ENCODE measurements at regions not wholly inside any gene's neighbourhood (a gene's known extent, or its start where the extent isn't known, plus 50 kb on each side); places are given as distances from the start of the nearest gene placed in this dataset.

DNA sequence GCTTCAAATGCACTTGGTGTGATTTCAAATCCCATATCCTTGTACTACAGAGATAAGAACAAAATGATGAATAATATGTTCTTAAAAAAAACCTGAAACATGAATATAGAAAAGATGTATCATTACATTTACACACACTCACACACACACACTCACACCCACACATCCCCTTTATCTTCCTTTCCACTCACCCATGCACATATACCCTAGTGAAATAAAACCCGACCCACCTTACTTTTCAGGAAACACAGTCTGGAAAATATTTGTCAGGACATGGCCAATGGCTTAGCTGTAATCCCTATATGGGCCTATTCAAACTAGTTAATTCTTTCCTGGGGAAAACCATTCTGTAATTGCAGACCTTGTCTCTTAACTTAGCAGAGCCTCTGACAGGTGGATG lies 60.8 kb upstream of the EDN1 start:
- no peak for TF ChIP-seq CTCF (IDR thresholded peaks at IDR 0.05; ENCODE audit: insufficient read depth, low read length, missing control alignments)

DNA sequence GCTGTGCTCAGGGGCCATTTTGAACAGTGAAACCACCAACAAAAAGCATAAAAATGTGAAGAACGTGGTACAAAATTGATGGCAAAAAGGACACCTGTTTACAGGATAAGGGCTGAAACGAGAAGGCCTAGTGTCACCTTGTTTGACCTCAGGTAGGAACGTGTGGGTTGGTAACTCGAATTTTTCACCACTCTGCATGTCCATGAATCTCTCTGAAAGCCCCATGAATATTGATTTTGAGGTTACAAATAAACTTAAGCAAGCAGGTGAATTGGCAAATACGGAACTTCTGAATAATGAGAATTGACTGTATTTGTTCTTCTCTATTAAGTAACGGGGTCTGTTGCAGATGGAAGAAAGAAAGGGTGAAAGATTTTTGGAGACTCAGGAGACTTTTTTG lies 59.6 kb upstream of the EDN1 start:
- CTCF ChIA-PET, result interaction anchor here (0.7 to 1.0 kb wide), 4 partner anchors 9 to 574 kb away, joined by 3 read pairs; no protein-coding TSS in a partner anchor

More for the DNA sequence above, 60.8 kb upstream of the EDN1 start:
- ChIA-PET POLR2A (no interaction called here), CTCF (interaction anchor here (1.0 to 1.4 kb wide), 3 partner anchors 61 to 573 kb away, joined by 3 read pairs; partner anchors contain the start of gene EDN1)
- no peak overlapping the region for H3K4me3 ChIP-seq (ENCODE audit: low read depth, low read length)
- DNase-seq (ENCODE audit: low read depth, low spot score), result no peak

DNA sequence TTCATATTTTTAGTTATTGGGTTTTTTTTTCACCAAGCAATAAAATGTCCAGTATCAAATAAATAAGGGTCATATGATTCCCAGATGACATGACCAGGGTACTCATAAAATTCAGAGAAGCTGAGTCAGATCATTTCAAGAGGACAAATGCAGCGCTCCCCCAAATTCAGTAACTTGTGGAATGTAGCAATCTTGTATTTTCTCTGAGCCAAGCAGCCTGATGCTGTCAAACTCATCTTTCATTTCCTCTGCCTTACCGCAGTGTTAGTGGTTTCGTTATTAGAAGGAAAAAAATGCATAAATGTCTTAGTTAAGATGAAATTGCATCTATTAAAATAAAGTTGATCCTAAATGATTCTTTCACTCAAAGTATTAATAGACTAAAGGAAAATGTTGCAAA lies 57.8 kb upstream of the EDN1 start:
- TF ChIP-seq CTCF (IDR thresholded peaks at IDR 0.05; ENCODE audit: insufficient read depth, low read length, missing control alignments), result no peak

More for the DNA sequence above, 59.6 kb upstream of the EDN1 start:
- no peak overlapping the region for H3K4me3 ChIP-seq (ENCODE audit: low read depth, low read length)
- POLR2A ChIA-PET, result no interaction called here
- no peak for TF ChIP-seq CTCF (IDR thresholded peaks at IDR 0.05; ENCODE audit: insufficient read depth, low read length, missing control alignments)
- DNase-seq (ENCODE audit: low read depth, low spot score), result no peak

DNA sequence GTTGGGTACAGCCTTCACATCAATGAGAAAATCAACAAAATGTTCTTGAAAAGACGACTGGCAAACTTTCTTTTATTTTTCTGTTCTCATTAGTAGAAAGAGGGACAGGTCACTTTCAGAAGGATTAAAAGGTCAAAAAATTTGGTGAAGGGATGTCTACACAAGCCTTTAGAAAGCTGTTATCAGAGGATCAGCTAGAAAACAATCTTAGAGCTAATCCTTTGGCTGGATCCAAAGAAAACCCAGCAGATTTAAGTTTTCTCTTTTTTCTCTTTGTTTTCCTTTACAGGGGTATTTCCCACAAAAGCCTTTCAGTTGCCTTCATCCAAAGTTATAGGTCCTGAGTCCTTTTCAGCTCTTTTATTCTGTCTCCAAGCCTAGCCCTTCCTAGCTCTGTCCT lies 57.3 kb upstream of the EDN1 start:
- ChIA-PET POLR2A (no interaction called here), CTCF (interaction anchor here (0.7 to 2.8 kb wide), 30 partner anchors 9 to 649 kb away, joined by 3 to 57 read pairs (median 6); partner anchors contain the start of gene EDN1)
- no peak overlapping the region for H3K4me3 ChIP-seq (ENCODE audit: low read depth, low read length)
- no peak for DNase-seq (ENCODE audit: low read depth, low spot score)
- TF ChIP-seq CTCF (IDR thresholded peaks at IDR 0.05; ENCODE audit: insufficient read depth, low read length, missing control alignments), result no peak

More for the DNA sequence above, 57.8 kb upstream of the EDN1 start:
- peak; percentile 57 for DNase-seq (ENCODE audit: low read depth, low spot score)
- CTCF ChIA-PET, result interaction anchor here (0.7 to 2.8 kb wide), 25 partner anchors 11 to 649 kb away, joined by 3 to 57 read pairs (median 8); partner anchors contain the start of gene EDN1
- no peak overlapping the region; the same call in 1 of the 2 replicates for H3K4me3 ChIP-seq (ENCODE audit: low read depth, low read length)
- POLR2A ChIA-PET, result no interaction called here

DNA sequence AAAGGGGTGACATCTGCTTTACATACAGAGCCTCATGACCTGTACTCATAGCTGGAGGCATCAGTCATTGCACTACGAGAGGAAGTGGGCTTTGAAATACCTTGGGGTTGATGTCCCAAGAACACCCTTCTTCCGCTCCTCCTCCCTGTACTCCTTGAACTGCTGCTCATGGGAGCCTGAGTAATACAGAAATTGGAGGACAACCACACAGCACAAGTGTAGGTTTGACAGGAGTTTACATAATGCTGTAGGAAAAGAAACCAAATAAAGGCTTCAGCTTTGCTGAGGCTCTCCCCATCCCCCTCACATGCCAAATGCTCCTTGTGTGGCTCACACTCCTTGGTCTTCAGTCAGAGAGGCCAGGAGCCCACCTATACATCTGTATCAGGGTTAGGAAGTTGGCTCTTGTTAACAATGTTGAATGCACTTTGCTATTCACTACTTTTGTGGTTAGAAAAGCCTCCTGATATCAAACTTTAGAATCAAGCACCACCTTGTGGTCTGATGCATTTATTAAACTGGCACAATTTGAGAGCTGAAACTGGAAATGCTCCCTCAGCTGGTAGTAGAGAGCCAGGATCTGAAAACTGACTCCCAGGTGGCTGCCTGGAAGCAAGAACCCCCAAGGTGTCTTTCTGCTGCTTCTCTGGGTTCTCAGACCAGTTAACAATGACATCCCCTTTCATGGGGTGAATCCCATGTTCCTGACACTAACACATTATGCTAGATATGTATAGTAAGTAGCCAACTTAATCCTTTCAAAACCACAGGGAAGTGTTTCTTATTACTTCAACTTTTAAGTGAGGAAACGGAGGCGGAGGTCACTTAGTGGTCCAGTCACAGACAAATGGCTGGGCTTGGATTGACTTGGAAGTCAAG lies 56.2 kb upstream of the EDN1 start:
- peak; percentile 60 for TF ChIP-seq CTCF (IDR thresholded peaks at IDR 0.05; ENCODE audit: insufficient read depth, low read length, missing control alignments)
- peak; percentile 46 for DNase-seq (ENCODE audit: low read depth, low spot score)
- ChIA-PET CTCF (interaction anchor here (0.6 to 2.8 kb wide), 42 partner anchors 9 to 656 kb away, joined by 3 to 57 read pairs (median 4); partner anchors contain the start of gene EDN1), POLR2A (interaction anchor here (1.0 to 1.3 kb wide), 2 partner anchors 220 to 581 kb away, joined by 4 to 5 read pairs; no protein-coding TSS in a partner anchor)
- no peak overlapping the region for H3K4me3 ChIP-seq (ENCODE audit: low read depth, low read length)

- no peak for DNase-seq (ENCODE audit: low read depth, low spot score)
- ChIA-PET CTCF (interaction anchor here (0.6 to 1.6 kb wide), 3 partner anchors 8 to 652 kb away, joined by 3 to 7 read pairs (median 3); no protein-coding TSS in a partner anchor), POLR2A (no interaction called here)
- no peak overlapping the region for H3K4me3 ChIP-seq (ENCODE audit: low read depth, low read length)
- no peak for TF ChIP-seq CTCF (IDR thresholded peaks at IDR 0.05; ENCODE audit: insufficient read depth, low read length, missing control alignments)
Measured at GRCh38 chr6:12235341-12235740, 54.8 kb upstream of the EDN1 start.

Data from AG04449 (cell line).